ENCODE measurements at regions not wholly inside any gene's neighbourhood (a gene's known extent, or its start where the extent isn't known, plus 50 kb on each side); places are given as distances from the start of the nearest gene placed in this dataset.

DNA sequence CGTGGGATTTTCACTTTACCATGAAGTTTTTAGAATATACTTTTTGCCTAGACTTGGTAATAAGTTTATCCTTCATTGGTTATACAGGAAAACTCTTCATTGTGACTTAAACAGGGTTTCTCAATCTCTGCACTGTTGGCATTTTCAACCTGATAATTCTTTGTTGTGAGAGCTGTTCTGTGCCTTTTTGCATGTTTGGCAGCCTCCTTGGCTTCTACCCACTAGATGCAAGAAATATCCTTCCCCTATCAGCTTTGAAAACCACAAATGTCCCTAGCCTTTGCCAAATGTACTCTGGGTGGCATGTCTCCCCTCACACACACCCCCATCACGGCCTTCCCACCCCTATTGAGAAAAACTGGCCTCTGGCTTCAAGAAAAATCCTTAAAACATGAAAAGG lies 180.9 kb downstream of the ESM1 start:
- Histone ChIP-seq H3K27me3 (no peaks in the 10 kb centered on the region), H3K4me1 (no peaks in the 10 kb centered on the region), H3K9me3 (no peaks in the 10 kb centered on the region), H3K27ac (no peak overlapping the region), H3K4me3 (no peak overlapping the region), H3K36me3 (no peaks in the 10 kb centered on the region)
- TF ChIP-seq, protein P1, sequence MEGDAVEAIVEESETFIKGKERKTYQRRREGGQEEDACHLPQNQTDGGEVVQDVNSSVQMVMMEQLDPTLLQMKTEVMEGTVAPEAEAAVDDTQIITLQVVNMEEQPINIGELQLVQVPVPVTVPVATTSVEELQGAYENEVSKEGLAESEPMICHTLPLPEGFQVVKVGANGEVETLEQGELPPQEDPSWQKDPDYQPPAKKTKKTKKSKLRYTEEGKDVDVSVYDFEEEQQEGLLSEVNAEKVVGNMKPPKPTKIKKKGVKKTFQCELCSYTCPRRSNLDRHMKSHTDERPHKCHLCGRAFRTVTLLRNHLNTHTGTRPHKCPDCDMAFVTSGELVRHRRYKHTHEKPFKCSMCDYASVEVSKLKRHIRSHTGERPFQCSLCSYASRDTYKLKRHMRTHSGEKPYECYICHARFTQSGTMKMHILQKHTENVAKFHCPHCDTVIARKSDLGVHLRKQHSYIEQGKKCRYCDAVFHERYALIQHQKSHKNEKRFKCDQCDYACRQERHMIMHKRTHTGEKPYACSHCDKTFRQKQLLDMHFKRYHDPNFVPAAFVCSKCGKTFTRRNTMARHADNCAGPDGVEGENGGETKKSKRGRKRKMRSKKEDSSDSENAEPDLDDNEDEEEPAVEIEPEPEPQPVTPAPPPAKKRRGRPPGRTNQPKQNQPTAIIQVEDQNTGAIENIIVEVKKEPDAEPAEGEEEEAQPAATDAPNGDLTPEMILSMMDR (IDR thresholded peaks at IDR 0.05) = no peak
- no peak for TF ChIP-seq POLR2A (IDR thresholded peaks at IDR 0.05)
- no peak for DNase-seq

DNA sequence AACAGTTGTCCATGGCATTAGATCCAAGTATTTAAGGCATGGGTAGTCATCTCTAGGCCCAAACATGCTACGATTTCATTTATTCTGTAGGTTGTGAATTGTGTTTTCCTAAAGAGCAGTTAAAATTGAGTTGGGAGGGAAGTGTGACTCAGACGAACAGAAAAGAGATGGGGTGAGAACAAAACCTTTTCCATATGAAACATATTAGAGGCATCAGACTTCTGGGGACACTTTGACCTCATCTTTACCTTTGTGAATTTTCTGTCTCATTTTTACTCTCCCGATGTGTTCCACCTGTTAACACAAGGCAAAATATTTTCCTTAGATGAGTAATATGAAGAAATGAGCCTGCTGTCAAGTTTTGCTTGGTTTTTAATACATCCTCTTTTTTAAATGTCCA lies 181.3 kb downstream of the ESM1 start:
- Histone ChIP-seq H3K36me3 (no peaks in the 10 kb centered on the region), H3K27ac (no peak overlapping the region), H3K4me3 (no peak overlapping the region), H3K27me3 (no peaks in the 10 kb centered on the region), H3K9me3 (no peaks in the 10 kb centered on the region), H3K4me1 (no peaks in the 10 kb centered on the region)
- DNase-seq = no peak
- TF ChIP-seq, protein P1 (IDR thresholded peaks at IDR 0.05) = no peak
- no peak for TF ChIP-seq POLR2A (IDR thresholded peaks at IDR 0.05)

DNA sequence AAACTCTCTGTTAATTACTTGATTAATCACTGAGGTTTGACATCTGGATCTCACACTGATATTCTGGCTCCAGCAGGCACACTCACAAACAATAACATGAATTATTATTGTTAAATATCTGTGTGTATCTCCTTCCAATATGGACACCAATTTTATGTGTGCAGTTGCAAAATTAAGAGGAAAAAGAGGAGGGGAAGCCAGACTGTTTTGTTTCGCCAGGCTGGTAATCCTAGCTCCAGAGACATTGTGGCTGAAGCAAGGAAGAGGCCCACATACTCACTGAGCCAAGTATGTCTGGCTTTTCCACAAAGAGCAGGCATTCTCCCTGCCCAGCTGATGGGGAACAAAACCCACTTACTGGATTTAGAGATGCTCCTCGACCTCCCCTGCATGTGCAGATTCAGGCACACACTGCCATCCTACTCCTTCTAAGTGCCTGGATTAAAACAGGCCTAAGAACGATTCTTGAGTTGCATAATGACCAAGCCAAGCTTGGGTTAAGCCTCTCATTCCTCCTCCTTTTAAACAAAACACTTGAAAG lies 181.9 kb downstream of the ESM1 start:
- no peak for TF ChIP-seq POLR2A (IDR thresholded peaks at IDR 0.05)
- TF ChIP-seq, protein P1 (IDR thresholded peaks at IDR 0.05) = no peak
- Histone ChIP-seq H3K27me3 (no peaks in the 10 kb centered on the region), H3K9me3 (no peaks in the 10 kb centered on the region), H3K27ac (no peak overlapping the region), H3K4me1 (no peaks in the 10 kb centered on the region), H3K36me3 (no peaks in the 10 kb centered on the region), H3K4me3 (no peak overlapping the region)
- no peak for DNase-seq

DNA sequence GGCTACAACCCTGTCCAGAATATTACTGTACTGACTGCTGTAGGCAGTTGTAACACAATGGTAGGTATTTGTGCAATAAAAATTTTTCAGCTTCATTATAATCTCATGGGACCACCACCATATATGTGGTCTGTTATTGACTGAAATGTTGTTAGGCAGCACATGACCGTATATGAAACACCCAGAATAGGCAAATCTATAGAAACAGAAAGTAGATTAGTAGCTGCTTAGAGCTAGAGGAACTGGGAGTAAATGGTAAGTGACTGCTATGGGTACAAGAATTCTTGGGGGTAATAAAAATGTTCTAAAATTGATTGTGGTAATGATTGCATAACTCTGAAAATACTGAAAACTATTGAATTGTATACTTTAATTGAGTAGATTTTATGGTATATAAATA lies 185.7 kb downstream of the ESM1 start:
- no peaks in the 10 kb centered on the region for H3K36me3 ChIP-seq
- no peaks in the 10 kb centered on the region for H3K9me3 ChIP-seq
- no peak for DNase-seq
- TF ChIP-seq POLR2A (IDR thresholded peaks at IDR 0.05) = no peak
- TF ChIP-seq, protein P1 (IDR thresholded peaks at IDR 0.05) = no peak
- H3K27ac ChIP-seq = no peak overlapping the region
- H3K27me3 ChIP-seq = no peaks in the 10 kb centered on the region
- H3K4me1 ChIP-seq = no peaks in the 10 kb centered on the region
- H3K4me3 ChIP-seq = no peak overlapping the region

DNA sequence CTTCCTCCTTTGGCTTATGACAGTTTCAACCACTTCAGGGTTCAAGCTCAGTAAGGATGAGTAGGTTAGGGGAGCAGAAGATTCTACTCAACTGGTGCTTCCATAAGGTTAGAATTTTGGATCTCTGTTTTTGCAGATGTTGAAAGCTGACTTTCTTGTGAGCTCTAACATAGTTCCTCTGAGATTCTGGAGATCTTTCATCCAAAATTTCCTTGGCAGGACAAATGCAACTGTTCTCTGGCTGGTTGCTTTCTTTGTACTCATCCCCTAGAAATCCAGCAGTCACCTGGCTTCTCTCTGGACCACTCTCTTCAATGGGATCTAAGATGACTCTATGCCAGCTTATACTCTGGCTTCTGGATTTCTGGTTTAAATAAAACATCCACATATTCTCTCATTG lies 189.6 kb downstream of the ESM1 start:
- Histone ChIP-seq H3K4me3 (no peak overlapping the region), H3K9me3 (no peaks in the 10 kb centered on the region), H3K36me3 (no peaks in the 10 kb centered on the region), H3K4me1 (no peaks in the 10 kb centered on the region), H3K27me3 (no peaks in the 10 kb centered on the region), H3K27ac (no peak overlapping the region)
- no peak for DNase-seq
- no peak for TF ChIP-seq POLR2A (IDR thresholded peaks at IDR 0.05)
- TF ChIP-seq, protein P1 (IDR thresholded peaks at IDR 0.05) = no peak

DNA sequence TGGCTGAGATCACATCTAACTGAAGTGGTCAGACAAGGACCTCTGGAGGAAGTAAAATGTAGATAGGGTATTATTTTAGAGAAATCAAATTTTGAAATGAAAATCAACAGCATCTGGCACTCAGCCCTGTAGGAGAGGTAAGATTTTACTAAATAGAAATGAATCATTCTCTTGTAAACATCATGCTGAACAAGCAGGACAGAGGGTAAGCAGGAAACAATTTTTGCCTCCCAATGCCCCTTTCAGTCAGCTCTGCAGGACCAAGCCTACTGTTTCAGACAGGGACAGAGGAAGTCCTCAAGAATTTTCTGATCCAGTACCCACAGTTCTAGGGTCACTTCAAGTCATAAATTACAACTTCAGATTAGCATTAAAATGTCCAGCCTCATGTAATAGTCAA lies 190.1 kb downstream of the ESM1 start:
- no peaks in the 10 kb centered on the region for H3K36me3 ChIP-seq
- no peak overlapping the region for H3K4me3 ChIP-seq
- no peaks in the 10 kb centered on the region for H3K27me3 ChIP-seq
- no peak overlapping the region for H3K27ac ChIP-seq
- DNase-seq = no peak
- TF ChIP-seq POLR2A (IDR thresholded peaks at IDR 0.05) = no peak
- TF ChIP-seq, protein P1 (IDR thresholded peaks at IDR 0.05) = no peak
- H3K4me1 ChIP-seq = no peaks in the 10 kb centered on the region
- no peaks in the 10 kb centered on the region for H3K9me3 ChIP-seq

Measured in Peyer's patch (tissue), 4 donors.